Kidney epithelial cell (primary cell): ENCODE measurements at regions not wholly inside any gene's neighbourhood (a gene's known extent, or its start where the extent isn't known, plus 50 kb on each side); places are given as distances from the start of the nearest gene placed in this dataset.
A peak's percentile ranks its signal among the peaks of the same experiment; 100 is the strongest.

Experiments used
- DNase-seq: peaks from one replicate; pipeline ENCODE4 v3.0.0-alpha.2; 2010; ENCODE audit warnings: low read depth
- H3K27me3 ChIP-seq: 2 replicates; pipeline ENCODE4 v1.6.0; 2011; ENCODE audit warnings: low read length; ENCODE audit not compliant: control insufficient read depth, insufficient read depth
- H3K36me3 ChIP-seq: 2 replicates; pipeline ENCODE4 v1.5.1; 2011; ENCODE audit warnings: low read length; ENCODE audit not compliant: control insufficient read depth, insufficient read depth
- H3K4me3 ChIP-seq: 2 replicates; pipeline ENCODE4 v1.5.1; 2011; ENCODE audit warnings: low read depth, mild to moderate bottlenecking, control low read depth, low read length
- CTCF ChIP-seq: IDR thresholded peaks from 2 replicates; pipeline ENCODE4 v1.5.1; 2011; ENCODE audit warnings: mild to moderate bottlenecking, moderate library complexity, low read length, control low read depth, inconsistent platforms; ENCODE audit not compliant: insufficient read depth, poor library complexity, severe bottlenecking

- Histone ChIP-seq H3K4me3 (no peak overlapping the region), H3K27me3 (no peaks in the 10 kb centered on the region), H3K36me3 (no peaks in the 10 kb centered on the region)
- TF ChIP-seq CTCF = no peak
- no peak for DNase-seq
Observed at GRCh38 chr4:123046096-123046495, 123.7 kb upstream of the NUDT6 start.

GRCh38 chr4:123050018-123050417 lies 127.6 kb upstream of the NUDT6 start:
- Histone ChIP-seq H3K36me3 (no peaks in the 10 kb centered on the region), H3K4me3 (no peak overlapping the region), H3K27me3 (no peaks in the 10 kb centered on the region)
- DNase-seq = no peak
- TF ChIP-seq CTCF = no peak

DNA sequence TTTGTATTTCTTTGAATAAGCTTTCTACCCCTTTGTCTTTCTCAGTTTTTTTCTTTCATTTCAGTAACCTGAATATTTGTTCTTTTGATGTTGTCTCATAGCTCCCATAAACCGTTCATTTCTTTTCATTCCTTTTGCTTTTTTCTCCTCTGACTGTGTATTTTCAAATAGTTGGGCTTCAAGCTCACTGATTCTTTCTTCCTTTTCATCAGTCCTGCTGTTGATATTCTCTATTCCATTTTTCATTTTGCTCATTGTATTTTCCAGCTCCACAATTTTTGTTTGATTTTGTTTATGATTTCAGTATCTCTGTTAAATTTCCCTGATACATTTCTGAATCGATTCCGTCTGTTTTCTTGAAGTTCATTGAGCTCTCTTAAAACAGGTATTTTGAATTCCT lies 129.6 kb upstream of the NUDT6 start:
- DNase-seq = no peak
- Histone ChIP-seq H3K27me3 (no peaks in the 10 kb centered on the region), H3K4me3 (no peak overlapping the region), H3K36me3 (no peaks in the 10 kb centered on the region)
- no peak for TF ChIP-seq CTCF

- Histone ChIP-seq H3K36me3 (no peaks in the 10 kb centered on the region), H3K4me3 (no peak overlapping the region), H3K27me3 (no peaks in the 10 kb centered on the region)
- no peak for DNase-seq
- no peak for TF ChIP-seq CTCF
Observed at GRCh38 chr4:123055943-123056342, 133.5 kb upstream of the NUDT6 start.

GRCh38 chr4:123060039-123060770 lies 137.8 kb upstream of the NUDT6 start:
- no peak overlapping the region for H3K4me3 ChIP-seq
- no peak for DNase-seq
- no peaks in the 10 kb centered on the region for H3K36me3 ChIP-seq
- no peak for TF ChIP-seq CTCF
- H3K27me3 ChIP-seq = no peaks in the 10 kb centered on the region

DNA sequence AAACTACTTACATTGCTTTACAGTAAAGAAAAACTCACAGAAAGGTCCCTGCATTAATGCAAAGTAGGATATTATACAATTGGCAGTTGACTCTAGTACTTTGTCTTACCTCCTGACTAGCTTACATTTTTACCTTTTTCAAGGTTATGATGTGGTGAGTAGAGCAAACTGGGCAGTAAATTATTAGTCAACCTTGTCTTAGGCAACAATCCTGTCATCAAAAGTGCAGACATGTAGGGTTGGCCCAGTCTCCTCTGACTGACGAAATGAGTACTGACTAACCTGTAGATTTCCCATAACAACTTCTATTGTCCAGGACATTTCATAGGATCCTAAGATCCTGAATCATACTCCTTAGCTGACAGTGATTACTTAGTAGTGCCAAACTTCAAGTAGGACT lies 142.0 kb upstream of the NUDT6 start:
- peak; percentile 59 for DNase-seq
- TF ChIP-seq CTCF = no peak
- no peaks in the 10 kb centered on the region for H3K36me3 ChIP-seq
- no peak overlapping the region for H3K4me3 ChIP-seq
- no peaks in the 10 kb centered on the region for H3K27me3 ChIP-seq
